NCI-H2029 treated with DMSO at 0.1 percent for 48 hours (cell line): ENCODE measurements at regions not wholly inside any gene's neighbourhood (a gene's known extent, or its start where the extent isn't known, plus 50 kb on each side); places are given as distances from the start of the nearest gene placed in this dataset.

ENCODE experiments used
- DNase-seq: peaks from one replicate; lab custom pipeline; 2025; lab: John Stamatoyannopoulos, UW

DNA sequence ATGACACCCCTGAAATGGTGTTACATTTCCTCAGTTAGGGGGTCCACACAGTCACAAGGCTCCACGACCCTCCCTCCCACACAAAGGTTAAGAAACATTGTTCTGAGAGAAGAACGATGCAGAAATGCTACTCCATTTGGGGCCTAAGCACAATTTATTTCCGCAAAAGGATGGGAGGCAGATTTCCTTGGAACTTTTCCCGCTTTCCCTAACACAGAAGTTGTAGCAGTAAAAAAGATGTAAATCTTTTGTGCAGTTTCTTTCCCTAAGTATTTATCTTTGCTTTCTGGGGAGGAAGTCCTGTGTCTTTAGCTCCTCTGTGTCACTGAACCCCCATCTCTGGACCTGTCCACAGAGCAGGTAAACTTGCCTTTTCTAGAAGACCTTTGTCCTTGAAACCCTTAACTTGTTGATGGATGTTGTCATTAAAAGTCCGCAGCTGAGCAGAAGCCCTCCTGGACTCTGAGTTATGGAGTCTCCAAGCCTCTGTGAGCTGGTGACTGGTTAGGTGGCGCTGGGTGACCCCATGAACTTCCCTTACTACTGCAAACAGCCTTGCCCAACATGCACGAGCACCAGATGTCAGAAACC is 67.2 kb upstream of the SHISA3 start:
- DNase-seq: no peak

- no peak for DNase-seq
Measured at GRCh38 chr4:42331040-42331439, 66.2 kb upstream of the SHISA3 start.

DNA sequence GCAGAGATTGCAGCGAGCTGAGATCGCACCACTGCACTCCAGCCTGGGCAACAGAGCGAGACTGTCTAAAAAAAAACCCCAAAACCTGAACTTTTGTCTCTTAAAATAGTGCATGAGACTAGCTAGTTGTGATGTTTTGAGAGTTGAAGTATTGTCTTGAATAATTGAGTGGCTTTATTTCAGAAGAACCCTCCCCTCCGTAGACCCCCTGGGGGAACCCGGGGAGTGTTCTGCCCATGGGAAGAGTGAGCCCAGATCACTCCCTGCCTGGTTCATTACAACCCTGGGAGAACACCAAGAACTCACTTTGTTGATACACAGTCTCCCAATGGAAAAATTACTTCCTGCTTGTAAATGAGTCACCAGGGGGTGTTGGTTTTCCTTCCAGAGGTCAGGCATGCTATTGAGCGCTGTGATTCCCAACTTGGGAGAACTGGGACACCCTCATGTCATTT is 65.3 kb upstream of the SHISA3 start:
- no peak for DNase-seq

DNA sequence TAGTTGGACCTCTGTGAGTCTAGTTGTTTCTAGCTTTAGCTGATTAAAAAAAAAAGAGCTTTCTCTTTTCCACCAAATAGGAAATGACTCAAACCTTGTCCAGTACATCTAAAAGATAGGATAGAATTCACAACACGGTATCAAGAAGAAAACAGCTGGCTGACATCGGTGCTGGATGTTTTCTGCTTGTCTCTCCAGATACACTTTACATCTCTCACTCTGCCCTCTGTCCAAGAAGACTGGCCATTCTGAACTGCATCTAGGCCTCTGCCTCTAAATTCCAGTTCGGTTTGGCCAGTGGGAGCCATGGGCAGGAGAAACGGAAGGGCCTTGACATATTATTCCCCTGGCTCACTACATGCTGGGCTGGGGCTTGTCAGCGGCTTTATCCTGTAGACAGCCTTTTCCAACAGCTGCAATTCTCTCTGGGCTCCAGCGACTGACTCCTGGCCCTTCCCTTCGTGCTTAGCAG is 57.3 kb upstream of the SHISA3 start:
- no peak for DNase-seq

DNA sequence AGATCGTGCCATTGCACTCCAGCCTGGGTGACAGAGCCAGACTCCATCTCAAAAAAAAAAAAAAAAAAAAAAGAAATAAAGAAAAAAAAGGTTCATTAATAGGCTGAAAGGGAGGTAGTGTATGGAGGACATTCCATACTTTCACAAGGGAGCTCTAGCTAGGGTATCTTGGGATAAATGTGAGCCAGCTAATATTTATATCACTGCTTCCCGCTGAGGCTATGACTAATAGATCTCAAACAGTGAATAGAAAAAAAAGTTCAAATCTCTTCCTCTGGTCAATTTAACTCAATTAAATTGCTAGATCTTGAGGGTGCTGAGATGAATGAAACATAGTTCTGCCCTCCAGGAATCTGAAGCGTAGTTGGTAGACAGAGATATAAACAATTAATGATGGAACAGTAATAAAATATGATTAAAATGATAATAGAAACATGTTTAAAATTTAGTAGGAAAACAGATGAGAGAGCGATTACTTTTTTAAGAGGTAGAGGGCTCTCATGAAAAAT is 55.7 kb upstream of the SHISA3 start:
- DNase-seq: no peak

DNA sequence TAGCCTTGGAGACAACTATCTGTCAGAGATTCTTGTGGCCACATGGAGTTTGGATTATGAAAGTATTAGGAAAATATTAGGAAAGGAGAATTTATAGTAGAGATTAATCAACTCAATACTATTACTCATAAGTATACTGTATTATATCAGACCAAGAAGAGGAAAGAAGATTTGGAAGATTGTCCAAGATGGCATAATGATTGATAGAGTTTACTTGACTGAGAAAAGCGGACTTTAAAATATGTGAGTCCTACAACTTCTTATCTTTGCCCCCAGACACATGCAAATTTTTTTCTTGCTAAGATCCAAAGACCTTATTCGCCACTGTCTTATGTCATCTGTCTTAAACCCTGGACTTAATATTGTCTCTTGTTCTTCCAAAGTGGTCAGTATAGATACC is 54.8 kb upstream of the SHISA3 start:
- no peak for DNase-seq

DNA sequence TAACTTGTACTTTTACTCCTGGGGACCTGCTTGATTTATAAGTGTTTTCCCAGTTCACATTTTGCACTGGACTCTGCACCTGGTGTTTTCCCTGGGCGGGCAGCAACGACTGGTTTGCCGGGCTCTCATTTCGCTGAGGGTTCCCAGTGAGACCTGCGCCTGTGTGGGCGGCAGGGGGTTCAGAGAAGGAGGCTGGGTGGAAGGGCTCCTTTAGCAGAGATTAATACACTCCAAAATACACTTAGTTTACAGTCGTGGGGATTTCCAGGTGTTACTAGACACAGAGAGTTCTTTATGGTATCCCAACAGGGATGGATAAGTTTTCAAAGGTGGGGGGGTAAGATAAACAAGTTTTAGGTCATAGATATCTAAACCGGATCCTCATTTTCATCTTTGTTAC is 53.0 kb upstream of the SHISA3 start:
- DNase-seq: no peak

- DNase-seq: no peak
Measured at GRCh38 chr4:42344749-42345148, 52.5 kb upstream of the SHISA3 start.

GRCh38 chr4:42345962-42346544 is 51.2 kb upstream of the SHISA3 start:
- no peak for DNase-seq

GRCh38 chr4:42347076-42347475 is 50.2 kb upstream of the SHISA3 start:
- DNase-seq: no peak
